Retinal pigment epithelial cell (primary cell): ENCODE measurements at regions not wholly inside any gene's neighbourhood (a gene's known extent, or its start where the extent isn't known, plus 50 kb on each side); places are given as distances from the start of the nearest gene placed in this dataset.

ENCODE experiments used
- DNase-seq: peaks from one replicate; pipeline ENCODE4 v3.0.0-alpha.2; 2010; ENCODE audit warnings: low read depth
- H3K4me3 ChIP-seq: 2 replicates; pipeline ENCODE4 v1.5.1; 2011; ENCODE audit warnings: mild to moderate bottlenecking, low read length, control low read depth, moderate library complexity
- CTCF ChIP-seq: conservative IDR thresholded peaks from 2 replicates; pipeline ENCODE4 v1.5.1; 2011; ENCODE audit warnings: low read depth, low read length, control low read depth, inconsistent platforms

DNA sequence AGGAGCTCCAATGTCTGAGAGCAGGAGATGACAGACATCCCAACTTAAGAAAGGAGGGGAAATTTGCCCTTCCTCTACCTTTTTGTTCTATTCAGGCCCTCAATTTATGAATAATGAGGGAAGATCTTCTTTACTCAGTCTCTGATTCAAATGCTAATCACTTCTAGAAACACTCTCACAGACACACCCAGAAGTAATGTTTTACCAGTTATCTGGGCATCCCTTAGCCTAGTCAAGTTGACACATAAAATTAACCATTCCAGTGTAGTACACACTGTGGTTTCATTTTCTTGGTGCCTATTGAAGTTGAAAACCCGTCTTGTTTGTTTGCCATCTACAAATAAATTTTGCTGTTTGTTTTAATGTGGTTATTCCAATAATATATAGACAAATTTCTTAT lies 167.6 kb downstream of the PCSK1 start:
- no peak overlapping the region for H3K4me3 ChIP-seq
- no peak for TF ChIP-seq CTCF
- no peak for DNase-seq

DNA sequence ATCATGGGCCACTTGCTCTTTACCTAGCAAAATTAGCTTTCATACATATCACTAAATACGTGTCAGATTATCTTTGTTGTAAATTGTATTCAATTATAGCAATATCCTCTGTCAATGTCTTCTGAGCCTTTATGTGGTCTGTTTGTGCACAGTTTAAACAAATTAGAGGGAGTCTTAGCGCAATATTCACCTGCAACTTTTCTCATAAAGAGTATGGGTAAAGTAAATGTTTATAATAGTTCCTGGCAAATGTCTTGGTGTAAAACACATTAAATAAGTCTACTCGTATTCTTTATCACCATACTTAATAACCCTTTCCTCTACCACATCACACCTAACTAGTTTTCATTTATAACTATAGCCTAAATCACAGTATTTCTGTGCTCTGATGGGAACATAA lies 169.0 kb downstream of the PCSK1 start:
- DNase-seq: no peak
- TF ChIP-seq CTCF: no peak
- H3K4me3 ChIP-seq: no peak overlapping the region

- H3K4me3 ChIP-seq: no peak overlapping the region
- DNase-seq: no peak
- no peak for TF ChIP-seq CTCF
Observed at GRCh38 chr5:96262105-96262504, 170.9 kb downstream of the PCSK1 start.

GRCh38 chr5:96260009-96260408 lies 173.0 kb downstream of the PCSK1 start:
- no peak for DNase-seq
- no peak overlapping the region for H3K4me3 ChIP-seq
- TF ChIP-seq CTCF: no peak

DNA sequence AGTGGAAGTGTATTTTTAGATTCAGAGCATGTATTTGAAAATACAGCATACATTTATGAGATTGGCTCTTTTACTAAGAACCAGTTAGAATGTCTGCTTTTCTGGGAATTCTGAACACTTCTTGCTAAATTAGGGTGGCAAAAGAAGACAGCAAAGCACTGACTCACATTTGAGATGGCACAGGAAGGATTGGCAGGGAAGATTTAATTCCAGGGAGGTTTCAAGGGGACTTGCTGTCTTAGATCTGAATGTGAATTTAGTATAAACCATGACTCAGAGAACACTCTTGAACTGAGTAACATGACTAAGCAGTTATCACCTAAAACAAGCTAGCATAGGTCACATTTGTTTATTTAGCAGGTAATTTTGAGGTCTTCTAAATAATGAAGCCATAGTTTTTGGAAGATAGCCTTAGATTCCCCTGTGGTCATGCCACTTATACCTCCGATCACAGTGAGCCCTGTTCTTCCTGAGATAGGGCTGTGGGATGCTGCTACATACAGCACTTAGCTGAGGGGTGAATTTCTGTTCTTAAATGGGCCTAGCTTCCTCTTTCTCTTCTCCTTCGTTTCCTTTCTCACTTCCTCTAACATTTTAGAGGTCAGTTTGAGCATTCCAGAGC lies 173.8 kb downstream of the PCSK1 start:
- no peak for TF ChIP-seq CTCF
- H3K4me3 ChIP-seq: no peak overlapping the region
- no peak for DNase-seq

DNA sequence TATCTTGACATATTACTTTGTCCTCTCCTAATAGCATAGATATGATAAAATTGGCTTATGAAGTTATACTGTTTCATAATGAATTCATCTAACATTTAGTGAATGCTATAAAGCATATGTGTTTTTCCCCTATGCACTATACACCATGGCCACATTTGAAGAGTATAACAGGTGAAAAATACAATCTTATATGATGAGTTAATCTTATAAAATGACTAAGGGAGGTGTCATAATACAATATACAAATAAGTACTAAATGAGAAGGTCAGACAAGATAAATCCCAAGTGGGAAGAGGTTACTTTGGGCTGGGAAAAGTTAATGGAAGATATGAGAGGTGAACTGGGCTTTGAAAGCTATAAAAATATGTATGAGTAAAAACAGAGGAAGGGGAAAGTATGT lies 174.4 kb downstream of the PCSK1 start:
- no peak overlapping the region for H3K4me3 ChIP-seq
- DNase-seq: no peak
- TF ChIP-seq CTCF: no peak

DNA sequence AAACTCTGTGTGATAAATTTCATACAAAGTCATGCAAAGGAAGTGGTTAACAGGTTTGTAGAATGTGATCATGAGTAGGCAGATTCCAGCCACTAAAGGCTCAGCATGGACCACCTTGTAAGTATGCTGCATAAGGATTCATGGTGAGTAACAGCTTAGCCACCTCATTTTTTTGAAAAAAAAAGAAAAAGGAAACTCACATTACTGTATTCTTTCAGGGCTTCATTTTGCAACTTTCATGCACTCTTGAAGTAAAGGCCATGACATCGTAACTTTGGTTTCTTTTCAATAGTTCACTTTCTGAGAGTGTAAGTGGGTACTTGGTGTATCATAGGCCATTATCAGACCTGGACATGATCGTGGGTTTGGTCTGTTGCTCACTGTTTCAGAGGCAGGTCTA lies 175.1 kb downstream of the PCSK1 start:
- no peak for TF ChIP-seq CTCF
- no peak for DNase-seq
- no peak overlapping the region for H3K4me3 ChIP-seq
